HAP-1 (cell line): ENCODE measurements at regions not wholly inside any gene's neighbourhood (a gene's known extent, or its start where the extent isn't known, plus 50 kb on each side); places are given as distances from the start of the nearest gene placed in this dataset.
"Not testable (repeated sequence)": the region's sequence is repeated elsewhere in the genome, so short reads cannot be mapped to it uniquely, and the experiment has no call there.

Experiments
- DNase-seq, 2 experiments: peaks; one replicate each; pipeline ENCODE4 v3.0.0-alpha.2; 2016 to 2020; ENCODE audit warnings: low spot score in 2 of 2
- H3K27me3 ChIP-seq: fragments of 250-450 bp; sonication (Bioruptor Pico); 2 replicates; pipeline ENCODE4 v1.5.1; 2020; ENCODE audit warnings: low read depth, mild to moderate bottlenecking, moderate library complexity
- H3K36me3 ChIP-seq: fragments of 250-450 bp; sonication (Bioruptor Pico); replicated peaks from 2 replicates; pipeline ENCODE4 v1.5.1; 2020; ENCODE audit warnings: mild to moderate bottlenecking
- H3K4me1 ChIP-seq: fragments of 250-450 bp; sonication (Bioruptor Pico); 2 replicates; pipeline ENCODE4 v1.5.1; 2020; ENCODE audit warnings: mild to moderate bottlenecking
- H3K4me3 ChIP-seq: fragments of 250-450 bp; sonication (Bioruptor Pico); 2 replicates; pipeline ENCODE4 v1.5.1; 2020; ENCODE audit warnings: mild to moderate bottlenecking, moderate library complexity
- H3K9me3 ChIP-seq: fragments of 250-450 bp; sonication (Bioruptor Pico); 2 replicates; pipeline ENCODE4 v1.5.1; 2020; ENCODE audit warnings: mild to moderate bottlenecking, moderate library complexity
- in situ Hi-C: fragments of 300-500 bp; cut with MboI; formaldehyde crosslinking; loops from 3 replicates; pipeline ENCODE4 v1.14.3; 2020; ENCODE audit warnings: low sequenced_read_pairs, inconsistent platforms, mixed read lengths

- H3K4me1 ChIP-seq, H3K27me3 ChIP-seq, in situ Hi-C loops, H3K36me3 ChIP-seq, H3K4me3 ChIP-seq, H3K9me3 ChIP-seq: not testable (repeated sequence)
- DNase-seq = peak; percentile 3 to 79
Measured at GRCh38 chr3:198167339-198168039, 207.5 kb downstream of the LMLN start.

- H3K4me3 ChIP-seq, H3K36me3 ChIP-seq, in situ Hi-C loops, H3K4me1 ChIP-seq, DNase-seq, H3K9me3 ChIP-seq, H3K27me3 ChIP-seq: not testable (repeated sequence)
Measured at GRCh38 chr3:198170781-198171180, 210.8 kb downstream of the LMLN start.

- H3K4me3 ChIP-seq, H3K4me1 ChIP-seq, in situ Hi-C loops, H3K36me3 ChIP-seq, DNase-seq, H3K27me3 ChIP-seq, H3K9me3 ChIP-seq: not testable (repeated sequence)
Measured at GRCh38 chr3:198173080-198173479, 213.1 kb downstream of the LMLN start.

- H3K4me1 ChIP-seq, H3K9me3 ChIP-seq, H3K36me3 ChIP-seq, H3K4me3 ChIP-seq, DNase-seq, in situ Hi-C loops, H3K27me3 ChIP-seq: not testable (repeated sequence)
Measured at GRCh38 chr3:198173929-198174574, 214.0 kb downstream of the LMLN start.
